ENCODE measurements at regions not wholly inside any gene's neighbourhood (a gene's known extent, or its start where the extent isn't known, plus 50 kb on each side); places are given as distances from the start of the nearest gene placed in this dataset.

GRCh38 chr3:139105154-139105702 lies 60.5 kb upstream of the PRR23C start:
- Histone ChIP-seq H2BK5ac (ENCODE audit: low read depth, low read length, poor library complexity, severe bottlenecking) (no peak overlapping the region), H3K4ac (ENCODE audit: low read depth, low read length) (no peak overlapping the region), H3K4me2 (ENCODE audit: low read depth, low read length) (no peak overlapping the region), H3K14ac (replicated peaks; ENCODE audit: low read depth, low read length) (no peak overlapping the region), H3K18ac (ENCODE audit: low read depth, low read length) (no peak overlapping the region), H3K9me3 (ENCODE audit: control insufficient read depth, insufficient read depth, low read length) (no peaks in the 10 kb centered on the region), H3K23ac (ENCODE audit: low read depth, low read length) (no peak overlapping the region), H2BK20ac (ENCODE audit: low read depth, low read length) (no peak overlapping the region), H3K27me3 (ENCODE audit: control insufficient read depth, insufficient read depth, low read length) (peaks cover 41% of the 10 kb centered on the region), H4K20me1 (ENCODE audit: insufficient read depth, low read length) (no peaks in the 10 kb centered on the region), H4K91ac (ENCODE audit: insufficient read depth, low read depth, low read length) (no peak overlapping the region), H3K27ac (ENCODE audit: insufficient read depth, low read length) (no peak overlapping the region), H3K4me1 (ENCODE audit: control insufficient read depth, insufficient read depth, low read length) (no peaks in the 10 kb centered on the region), H3K36me3 (ENCODE audit: control insufficient read depth, insufficient read depth, low read length) (no peaks in the 10 kb centered on the region), H2BK120ac (ENCODE audit: low read depth, low read length) (no peak overlapping the region), H3K9me1 (ENCODE audit: insufficient read depth, low read length) (no peaks in the 10 kb centered on the region), H3K79me1 (ENCODE audit: low read depth in 1 of 2, low read length in 2 of 2) (no peaks in the 10 kb centered on the region), H2AFZ (replicated peaks; ENCODE audit: low read length, poor library complexity) (no peak overlapping the region), H4K5ac (ENCODE audit: low read depth, low read length) (no peak overlapping the region), H2BK15ac (ENCODE audit: low read depth, low read length) (no peak overlapping the region), H3K9ac (ENCODE audit: low read depth, low read length) (no peak overlapping the region), H3K56ac (ENCODE audit: extremely low read depth, insufficient read depth, low read length) (no peak overlapping the region), H3K4me3 (ENCODE audit: insufficient read depth, low read depth, low read length) (no peak overlapping the region), H2AK5ac (ENCODE audit: low read depth, low read length) (no peak overlapping the region), H2AK9ac (replicated peaks; ENCODE audit: low read depth, low read length, poor library complexity) (no peak overlapping the region), H4K8ac (ENCODE audit: low read depth in 2 of 2, low read length in 2 of 2) (no peak overlapping the region)
- dilution Hi-C loops (cut with HindIII; ENCODE audit: low sequenced_read_pairs, unreplicated experiment): no loop called here
- WGBS, 2 experiments (ENCODE audit: extremely low coverage in 2 of 2, insufficient read length in 1 of 2): no CpG with 5 or more reads among the region's 7 CpGs
- intact Hi-C loops (cut with micrococcal nuclease): no loop called here
- BruUV-seq (replicated peaks): no TSS peak
- DNase-seq (no peak), ATAC-seq (ENCODE audit: low read depth) (no peak)
- POLR2A ChIA-PET (ENCODE audit: unreplicated experiment): no interaction called here
- CTCF ChIA-PET: interaction anchor here (0.7 kb wide), 1 partner anchor 176 kb away, joined by 6 read pairs; no protein-coding TSS in a partner anchor
- TF ChIP-seq POLR2A (IDR thresholded peaks at IDR 0.05; ENCODE audit: low read depth, low read length) (no peak), RCOR1 (IDR thresholded peaks at IDR 0.05; ENCODE audit: insufficient replicate concordance, low read length) (no peak), BHLHE40 (IDR thresholded peaks at IDR 0.05; ENCODE audit: low read depth, low read length) (no peak), USF2 (IDR thresholded peaks at IDR 0.05; ENCODE audit: low read depth, low read length) (no peak), RAD21 (IDR thresholded peaks at IDR 0.05; ENCODE audit: low read length) (no peak), CTCF (conservative IDR thresholded peaks at IDR 0.05; ENCODE audit: low read depth, low read length) (no peak), MXI1 (IDR thresholded peaks at IDR 0.05; ENCODE audit: borderline replicate concordance, low read depth, low read length) (no peak), MAZ (IDR thresholded peaks at IDR 0.05; ENCODE audit: borderline replicate concordance, low read depth, low read length) (no peak), SMC3 (IDR thresholded peaks at IDR 0.05; ENCODE audit: low read depth, low read length) (no peak), ELK1 (IDR thresholded peaks at IDR 0.05; ENCODE audit: borderline replicate concordance, low read depth, low read length) (no peak), CEBPB (IDR thresholded peaks at IDR 0.05; ENCODE audit: low read depth, low read length) (no peak), MAFK (IDR thresholded peaks at IDR 0.05; ENCODE audit: low read depth, low read length) (no peak), CHD1 (IDR thresholded peaks at IDR 0.05; ENCODE audit: low read depth, low read length) (no peak), RFX5 (IDR thresholded peaks at IDR 0.05; ENCODE audit: low read depth, low read length) (no peak), FOS (IDR thresholded peaks at IDR 0.05; ENCODE audit: low read depth, low read length) (no peak), NFE2L2 (IDR thresholded peaks at IDR 0.05; ENCODE audit: low read depth, low read length) (no peak)
- in situ Hi-C loops (cut with MboI; ENCODE audit: low sequenced_read_pairs): no loop called here

Data from IMR-90 (cell line).